GM12872 (cell line): ENCODE measurements at regions not wholly inside any gene's neighbourhood (a gene's known extent, or its start where the extent isn't known, plus 50 kb on each side); places are given as distances from the start of the nearest gene placed in this dataset.

ENCODE experiments used
- TF ChIP-seq, protein P1 (sequence below): IDR thresholded peaks from 3 replicates; pipeline ENCODE4 v1.5.1; 2011; ENCODE audit warnings: low read depth, mild to moderate bottlenecking, low read length, moderate library complexity; ENCODE audit not compliant: insufficient read depth

DNA sequence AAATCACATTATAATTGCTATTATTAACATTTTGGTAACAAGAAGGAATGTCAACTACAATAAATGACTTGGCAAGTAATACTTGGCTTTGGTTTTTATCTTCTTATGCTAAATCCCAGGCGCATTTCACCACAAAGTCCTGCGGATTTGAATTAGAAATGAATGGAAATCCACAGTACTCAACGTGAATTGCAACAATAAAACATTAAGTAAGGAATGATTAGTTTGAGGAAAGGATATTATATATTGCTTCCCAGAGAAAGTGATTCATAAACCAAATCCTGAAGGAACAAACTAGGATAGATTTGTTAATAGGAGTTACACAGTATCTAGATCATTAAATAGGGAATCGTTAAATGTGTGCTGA, 1089.7 kb downstream of the TRHDE start:
- TF ChIP-seq, protein P1, sequence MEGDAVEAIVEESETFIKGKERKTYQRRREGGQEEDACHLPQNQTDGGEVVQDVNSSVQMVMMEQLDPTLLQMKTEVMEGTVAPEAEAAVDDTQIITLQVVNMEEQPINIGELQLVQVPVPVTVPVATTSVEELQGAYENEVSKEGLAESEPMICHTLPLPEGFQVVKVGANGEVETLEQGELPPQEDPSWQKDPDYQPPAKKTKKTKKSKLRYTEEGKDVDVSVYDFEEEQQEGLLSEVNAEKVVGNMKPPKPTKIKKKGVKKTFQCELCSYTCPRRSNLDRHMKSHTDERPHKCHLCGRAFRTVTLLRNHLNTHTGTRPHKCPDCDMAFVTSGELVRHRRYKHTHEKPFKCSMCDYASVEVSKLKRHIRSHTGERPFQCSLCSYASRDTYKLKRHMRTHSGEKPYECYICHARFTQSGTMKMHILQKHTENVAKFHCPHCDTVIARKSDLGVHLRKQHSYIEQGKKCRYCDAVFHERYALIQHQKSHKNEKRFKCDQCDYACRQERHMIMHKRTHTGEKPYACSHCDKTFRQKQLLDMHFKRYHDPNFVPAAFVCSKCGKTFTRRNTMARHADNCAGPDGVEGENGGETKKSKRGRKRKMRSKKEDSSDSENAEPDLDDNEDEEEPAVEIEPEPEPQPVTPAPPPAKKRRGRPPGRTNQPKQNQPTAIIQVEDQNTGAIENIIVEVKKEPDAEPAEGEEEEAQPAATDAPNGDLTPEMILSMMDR, result no peak

DNA sequence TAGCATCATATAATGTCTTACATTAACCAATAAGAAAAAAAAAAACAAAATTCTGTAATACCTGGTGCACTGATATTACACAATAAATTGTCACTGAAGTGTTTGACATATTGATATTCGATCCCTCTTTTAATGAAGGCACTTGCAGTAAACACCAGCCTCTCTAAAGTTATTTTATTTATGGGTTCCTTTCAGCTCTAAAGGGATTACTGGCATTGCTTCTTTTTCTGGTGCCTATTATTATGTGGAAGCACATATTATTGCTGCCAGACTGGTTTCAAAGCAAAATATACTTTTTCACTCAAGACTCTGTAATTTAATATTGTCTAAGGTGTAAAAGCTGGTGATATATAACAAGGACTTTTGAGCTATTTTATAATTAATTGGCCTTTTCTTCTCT, 1090.5 kb downstream of the TRHDE start:
- TF ChIP-seq, protein P1, result no peak

DNA sequence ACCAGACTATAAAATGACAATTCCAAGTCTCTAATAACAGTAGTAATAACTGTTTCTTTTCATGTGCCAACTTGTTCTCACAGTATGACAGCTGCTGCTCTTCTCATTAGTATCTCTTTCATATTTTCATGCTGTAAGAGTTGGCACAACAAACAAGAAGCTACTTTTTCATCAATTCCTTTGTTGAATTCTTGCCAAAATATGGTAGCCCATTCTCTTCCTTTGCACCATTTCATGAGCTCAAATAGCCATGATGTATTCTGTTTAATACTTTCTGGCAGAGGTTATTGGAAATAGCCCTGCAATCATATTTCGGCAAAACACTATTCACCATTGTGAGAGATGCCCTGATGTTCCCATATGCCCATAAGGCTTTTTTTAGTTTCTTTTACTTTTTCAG, 1100.7 kb downstream of the TRHDE start:
- TF ChIP-seq, protein P1, result no peak

DNA sequence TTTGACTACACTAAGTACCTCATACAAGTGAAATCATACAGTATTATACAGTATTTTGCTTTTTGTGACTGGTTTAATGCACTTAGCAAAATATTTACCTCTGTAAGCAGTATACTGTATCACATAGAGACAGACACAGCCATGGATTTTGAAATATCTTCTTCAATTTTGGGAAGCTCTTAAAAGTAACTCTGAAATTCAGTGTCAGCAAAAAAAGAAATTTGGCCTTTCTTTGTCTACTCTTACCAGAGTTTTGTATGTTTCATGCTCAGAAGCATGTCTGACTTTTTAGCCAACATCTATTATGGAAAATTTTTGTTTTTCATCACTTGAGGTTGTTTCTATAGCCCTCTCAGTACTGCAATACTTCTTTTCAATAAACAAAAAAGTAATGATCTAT, 1102.2 kb downstream of the TRHDE start:
- TF ChIP-seq, protein P1, result no peak

DNA sequence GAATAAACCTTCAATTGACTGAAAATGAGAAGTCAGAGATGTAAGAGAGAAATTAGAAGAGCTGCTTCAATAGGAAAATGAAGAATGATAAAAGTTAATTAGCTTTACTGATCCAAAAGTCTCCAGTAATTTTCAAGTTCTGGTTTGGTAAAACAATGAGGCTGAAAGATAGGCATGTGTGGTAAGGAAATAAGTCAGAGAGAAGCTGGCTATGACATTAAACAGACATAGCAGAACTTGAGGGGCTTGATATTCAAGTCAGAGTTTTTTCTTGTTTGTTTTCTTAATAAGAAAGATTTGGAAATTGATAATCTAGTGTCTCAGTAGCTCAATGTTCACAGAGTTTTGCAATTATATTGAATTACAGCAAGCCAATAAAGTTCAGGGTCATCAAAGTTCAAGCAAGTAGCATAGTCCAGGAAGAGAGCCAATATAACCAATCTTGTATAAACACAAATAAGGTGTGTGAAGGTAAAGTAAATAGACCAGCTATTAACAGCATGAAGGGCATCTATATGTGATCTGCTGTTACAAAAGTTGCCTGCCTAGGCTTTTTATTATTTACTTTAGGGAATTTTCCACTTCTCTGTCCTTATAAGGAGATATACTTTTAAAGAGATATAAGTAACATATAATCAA, 1111.5 kb downstream of the TRHDE start:
- TF ChIP-seq, protein P1, result no peak

DNA sequence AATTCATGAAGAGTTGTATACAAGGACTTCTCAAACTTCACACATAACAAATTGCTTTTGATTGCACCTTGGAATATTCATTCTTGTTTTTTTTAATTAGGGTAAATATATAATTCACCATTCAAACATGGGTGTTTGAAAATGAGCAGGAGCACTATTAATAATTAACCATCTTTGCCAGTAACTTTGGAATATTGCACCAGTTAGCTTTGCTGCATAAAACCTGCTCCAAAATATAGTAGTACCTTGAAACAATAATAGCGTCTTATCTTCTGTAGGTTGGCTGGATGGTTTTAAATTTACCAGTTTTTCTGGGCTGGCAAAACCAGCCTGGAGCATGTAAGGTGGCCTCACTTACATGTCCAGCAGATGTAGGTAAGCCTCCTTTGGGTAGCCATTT, 1112.4 kb downstream of the TRHDE start:
- TF ChIP-seq, protein P1, result no peak

DNA sequence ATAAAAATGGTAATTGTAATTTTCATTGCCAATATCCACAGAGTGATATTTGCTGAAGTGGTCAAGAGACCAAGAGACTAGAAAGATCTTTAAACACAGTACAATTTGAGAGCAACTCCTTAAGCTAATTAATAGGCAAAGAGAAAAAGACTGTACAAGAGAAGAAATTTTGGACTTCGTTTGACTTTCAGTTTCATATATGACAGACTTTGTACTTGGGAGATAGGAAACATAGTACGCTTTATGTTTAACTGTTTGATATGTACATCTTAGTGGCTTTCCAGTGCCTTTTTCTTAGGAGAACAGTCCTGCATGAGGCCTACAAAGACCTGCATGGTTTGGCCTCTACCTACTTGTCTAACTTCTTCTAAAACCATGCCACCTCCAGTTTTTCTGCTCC, 1118.1 kb downstream of the TRHDE start:
- TF ChIP-seq, protein P1, result no peak

DNA sequence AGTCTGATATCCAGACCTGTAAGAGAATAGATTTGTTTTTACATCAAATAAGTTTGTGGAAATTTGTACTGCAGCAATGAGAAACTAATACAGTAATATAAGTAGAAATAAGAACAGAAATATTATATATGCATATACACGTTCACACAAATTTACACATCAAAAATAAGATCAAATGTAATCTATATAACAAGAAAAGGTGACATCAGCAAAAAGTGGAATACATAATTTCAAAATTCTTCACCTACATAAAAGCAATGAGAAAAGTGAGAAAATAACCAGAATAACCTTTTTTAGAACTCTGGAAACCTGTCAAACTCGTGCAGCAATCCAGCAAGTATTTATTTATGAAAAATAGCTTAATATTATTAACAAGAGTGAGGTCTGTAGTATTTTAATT, 1124.6 kb upstream of the ATXN7L3B start:
- TF ChIP-seq, protein P1, result no peak
